GM19025 (cell line): ENCODE measurements at regions not wholly inside any gene's neighbourhood (a gene's known extent, or its start where the extent isn't known, plus 50 kb on each side); places are given as distances from the start of the nearest gene placed in this dataset.

Experiments used
- ATAC-seq: cut with Tn5 transposase; IDR thresholded peaks from one replicate; pipeline ENCODE4 v1.9.1; 2021; ENCODE audit warnings: mild to moderate bottlenecking, low read depth, moderate library complexity; ENCODE audit not compliant: unreplicated experiment

GRCh38 chr7:130923930-130924329 is 189.9 kb upstream of the KLF14 start:
- no peak for ATAC-seq

DNA sequence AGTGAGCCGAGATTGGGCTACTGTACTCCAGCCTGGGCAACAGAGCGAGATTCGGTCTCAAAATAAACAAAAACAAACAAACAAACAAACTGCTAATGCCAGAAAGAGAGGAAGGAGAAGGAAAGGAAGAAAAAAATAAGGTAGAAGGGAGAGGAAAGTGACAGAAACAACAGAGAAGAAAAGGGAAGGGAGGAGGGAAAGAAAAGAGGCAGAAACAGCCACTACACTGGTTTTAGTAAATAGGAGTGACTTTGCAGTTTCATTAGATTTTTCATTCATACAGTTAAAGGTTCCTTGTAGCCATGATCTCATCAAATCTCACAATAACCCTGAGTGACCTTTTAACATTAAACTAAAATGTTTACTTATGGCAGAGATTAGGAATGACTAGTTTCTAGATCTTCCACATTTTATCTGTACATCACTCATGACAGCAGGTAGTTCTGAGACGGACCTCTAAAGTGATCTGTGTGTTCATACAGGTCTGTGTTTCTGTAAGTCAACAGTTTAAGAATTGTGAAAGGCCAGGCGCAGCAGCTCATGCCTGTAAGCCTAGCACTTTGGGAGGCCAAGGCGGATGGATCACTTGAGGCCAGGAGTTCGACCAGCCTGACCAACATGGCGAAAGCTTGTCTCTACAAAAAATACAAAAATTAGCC is 191.3 kb upstream of the KLF14 start:
- ATAC-seq = no peak

- ATAC-seq = no peak
Measured at GRCh38 chr7:130926001-130926691, 192.1 kb upstream of the KLF14 start.

DNA sequence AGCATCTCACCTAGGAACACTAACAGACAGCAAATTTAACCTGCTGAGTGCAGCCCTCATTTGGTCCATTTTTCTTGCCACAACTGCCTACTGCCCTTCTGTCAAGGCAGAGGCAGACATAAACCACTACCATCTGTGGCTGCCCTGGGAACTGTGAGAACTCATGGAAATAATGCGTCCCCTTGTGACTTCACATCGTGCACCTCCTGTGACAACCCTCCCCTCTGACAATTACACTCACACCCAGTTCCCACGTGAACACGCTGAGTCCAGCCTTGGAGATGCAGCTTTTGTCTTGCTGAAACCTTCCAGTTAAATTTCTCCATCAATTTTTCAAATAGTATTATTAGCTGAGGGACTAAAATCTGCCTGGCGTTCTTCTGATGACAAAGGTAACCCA is 193.1 kb upstream of the KLF14 start:
- no peak for ATAC-seq

DNA sequence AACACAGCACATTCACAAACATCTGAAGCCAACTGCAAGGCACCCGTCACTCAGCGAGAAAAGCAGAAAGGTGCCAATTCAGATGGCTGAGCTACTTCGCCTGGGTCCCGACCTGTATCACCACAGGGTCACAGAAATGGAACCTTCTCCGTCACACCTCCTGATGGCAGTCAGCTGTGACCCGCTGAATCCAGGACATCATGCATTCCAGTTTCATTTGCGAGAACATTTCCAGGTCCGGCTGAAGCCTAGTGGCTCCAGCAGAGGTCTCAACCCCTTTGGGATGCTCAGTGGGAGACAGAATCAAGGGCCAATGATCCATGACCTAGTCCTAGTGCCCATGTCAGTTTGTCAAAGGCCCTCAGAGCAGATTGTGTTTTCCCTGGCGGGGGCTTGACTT is 193.6 kb upstream of the KLF14 start:
- ATAC-seq = no peak

GRCh38 chr7:130929896-130930659 is 196.1 kb upstream of the KLF14 start:
- no peak for ATAC-seq

DNA sequence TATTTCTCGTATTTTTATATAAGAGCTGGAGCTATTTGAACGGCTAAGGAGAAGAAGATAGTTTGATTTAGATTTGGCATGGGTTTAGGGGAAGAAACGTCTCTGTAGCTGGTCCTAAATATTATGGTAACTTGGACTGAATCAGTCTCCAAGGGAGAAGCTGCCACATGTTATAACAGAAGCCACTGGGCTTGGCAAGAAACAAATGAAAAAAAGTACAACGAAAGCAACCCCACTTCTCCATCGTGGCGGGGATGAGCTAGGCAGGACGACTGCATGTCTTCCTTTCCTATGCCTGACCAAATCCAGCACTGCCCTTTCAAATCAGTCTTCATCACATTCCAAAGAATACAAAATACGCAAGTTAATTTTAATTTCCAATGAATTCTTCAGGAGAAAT is 196.7 kb upstream of the KLF14 start:
- no peak for ATAC-seq

GRCh38 chr7:130931423-130931822 is 197.4 kb upstream of the KLF14 start:
- ATAC-seq = no peak

DNA sequence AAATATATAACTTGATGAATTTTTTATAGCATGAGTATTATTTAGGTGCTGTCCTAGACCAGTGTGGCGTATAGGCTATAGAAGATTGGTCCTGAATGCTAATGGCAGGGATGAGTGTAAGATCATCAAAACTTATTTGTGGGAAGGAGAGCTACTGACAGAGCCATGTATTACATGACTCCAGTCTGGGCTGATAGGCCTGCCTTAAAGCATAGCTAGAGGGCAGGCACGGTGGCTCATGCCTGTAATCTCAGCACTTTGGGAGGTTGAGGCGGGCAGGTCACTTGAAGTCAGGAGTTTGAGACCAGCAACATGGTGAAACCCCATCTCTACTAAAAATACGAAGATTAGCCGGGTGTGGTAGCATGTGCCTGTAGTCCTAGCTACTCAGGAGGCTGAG is 198.1 kb upstream of the KLF14 start:
- ATAC-seq = no peak

- ATAC-seq = no peak
Measured at GRCh38 chr7:130932667-130933432, 198.8 kb upstream of the KLF14 start.

DNA sequence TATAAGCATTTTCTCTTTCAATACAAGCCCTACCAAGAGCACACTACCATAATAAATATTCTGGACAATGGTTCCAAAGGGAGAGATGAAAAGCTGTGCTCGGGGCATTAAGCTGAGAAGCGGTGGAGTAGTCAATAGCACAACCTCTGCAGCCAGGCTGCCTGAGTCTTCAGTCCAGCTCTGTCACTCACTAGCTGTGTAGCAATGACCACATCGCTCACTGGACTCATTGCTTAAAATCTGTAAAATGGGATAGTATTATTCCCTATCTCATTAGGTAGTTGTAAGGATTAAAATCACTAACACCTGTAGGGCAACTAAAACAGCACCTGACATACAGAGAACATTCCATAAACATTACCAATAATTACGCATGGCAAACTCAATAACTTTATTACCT is 199.9 kb upstream of the KLF14 start:
- no peak for ATAC-seq

- no peak for ATAC-seq
Measured at GRCh38 chr7:130935564-130936157, 201.7 kb upstream of the KLF14 start.

GRCh38 chr7:130936202-130936931 is 202.4 kb upstream of the KLF14 start:
- no peak for ATAC-seq

GRCh38 chr7:130937016-130937415 is 203.0 kb upstream of the KLF14 start:
- no peak for ATAC-seq

DNA sequence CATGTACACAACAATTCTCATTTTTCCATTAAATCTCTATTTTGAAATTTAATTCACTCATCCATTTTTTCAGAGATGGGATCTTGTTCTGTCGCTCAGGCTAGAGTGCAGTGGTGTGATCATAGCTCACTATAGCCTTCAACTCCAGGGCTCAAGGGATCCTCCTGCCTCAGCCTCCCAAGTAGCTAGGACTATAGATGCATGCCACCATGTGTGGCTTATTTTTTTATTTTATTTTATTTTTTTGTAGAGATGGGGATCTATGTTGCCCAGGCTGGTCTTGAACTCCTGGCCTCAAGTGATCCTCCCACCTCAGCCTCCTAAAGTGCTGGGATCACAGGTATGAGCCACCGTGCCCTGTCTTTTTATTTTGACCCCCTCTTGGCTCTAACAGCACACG is 203.8 kb upstream of the KLF14 start:
- no peak for ATAC-seq

DNA sequence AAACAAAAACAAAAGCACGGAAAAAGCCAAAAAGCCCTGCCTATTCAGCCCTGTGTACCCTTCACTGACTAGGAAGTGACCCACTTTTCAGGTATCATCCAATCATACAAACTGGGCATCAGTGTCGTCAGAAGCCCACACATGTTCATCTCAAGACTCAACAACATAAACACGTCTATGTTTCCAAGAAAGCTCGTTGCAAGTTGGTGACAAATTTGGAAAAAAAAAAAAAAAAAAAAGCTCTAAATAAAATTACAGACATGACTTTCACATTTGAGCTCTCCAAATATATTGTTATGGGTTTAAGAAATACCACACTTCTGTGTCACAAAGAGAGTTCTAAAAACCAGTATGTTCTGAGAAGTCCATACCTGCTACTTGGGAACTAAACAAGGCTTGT is 204.7 kb upstream of the KLF14 start:
- no peak for ATAC-seq

DNA sequence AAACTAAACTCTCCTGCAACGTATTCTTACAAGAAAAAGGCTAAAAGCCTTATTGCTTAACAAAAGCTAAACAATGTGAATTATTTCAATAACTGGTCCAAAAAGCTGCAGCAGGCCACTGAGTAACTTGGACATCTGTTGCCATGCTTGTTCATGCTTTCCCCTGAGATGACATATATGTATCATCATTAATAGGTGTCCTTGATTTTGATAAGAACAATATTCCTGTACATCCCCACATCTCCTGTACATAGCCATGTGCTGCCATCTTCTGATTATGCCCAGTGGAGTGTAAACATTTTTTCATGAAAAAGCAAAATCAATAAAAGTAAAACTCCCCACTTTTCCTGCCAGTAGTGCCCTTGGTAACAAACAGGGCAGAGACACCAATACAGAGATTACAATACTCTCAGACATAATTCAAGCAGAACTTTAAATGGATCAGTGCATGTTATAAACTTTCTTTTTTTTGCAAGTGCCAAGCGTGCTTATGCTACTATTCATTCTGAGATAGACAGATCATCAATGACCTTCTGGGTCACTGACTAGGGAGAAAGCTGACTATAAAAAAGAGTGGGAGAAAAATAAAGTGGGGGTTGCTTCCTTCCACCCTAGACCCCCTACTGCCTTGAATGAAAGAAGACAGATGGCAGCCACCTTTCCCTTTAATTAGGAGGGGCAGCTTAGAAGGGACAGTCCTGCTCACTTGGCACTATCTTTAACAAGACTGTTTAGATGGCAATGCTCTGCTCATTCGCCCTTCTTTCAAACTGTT is 205.5 kb upstream of the KLF14 start:
- ATAC-seq = no peak

- ATAC-seq = no peak
Measured at GRCh38 chr7:130940326-130940725, 206.3 kb upstream of the KLF14 start.

DNA sequence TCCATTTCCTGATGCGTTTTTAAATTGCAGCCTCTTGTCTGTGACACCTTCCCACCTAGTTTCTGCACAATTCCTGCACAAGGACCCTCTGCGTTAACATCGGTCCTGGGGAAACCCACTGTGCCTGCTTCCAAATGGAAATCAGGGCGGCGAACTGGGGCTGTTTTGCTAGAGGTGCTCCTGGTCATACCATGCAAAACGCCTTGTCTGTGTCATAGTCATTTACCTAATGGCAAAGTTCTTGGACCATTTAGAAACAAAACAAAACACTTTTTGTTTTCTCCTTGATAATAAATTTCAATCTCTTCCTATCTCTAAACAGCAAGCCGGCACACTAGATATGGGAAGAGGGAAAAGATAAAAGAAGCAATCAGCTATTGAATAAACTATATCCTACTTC is 206.9 kb upstream of the KLF14 start:
- ATAC-seq = no peak
